Stimulated activated CD8-positive, alpha-beta memory T cell treated with anti-CD3 and anti-CD28 coated beads, Interleukin-2, amount 100 ng/mL, for 1 hour (primary cell): ENCODE measurements at regions not wholly inside any gene's neighbourhood (a gene's known extent, or its start where the extent isn't known, plus 50 kb on each side); places are given as distances from the start of the nearest gene placed in this dataset.
"Not testable (repeated sequence)": the region's sequence is repeated elsewhere in the genome, so short reads cannot be mapped to it uniquely, and the experiment has no call there.

Experiments
- DNase-seq, 2 donors: peaks; one replicate each; pipeline ENCODE4 v3.0.0-alpha.2; 2020; ENCODE audit warnings: low read depth in 2 of 2

GRCh38 chrX:74080165-74080564, 223.8 kb upstream of the ZCCHC13 start:
- no peak for DNase-seq

- DNase-seq = no peak
These were observed 213.4 kb upstream of the XIST start for GRCh38 chrX:74065831-74066390.

- DNase-seq = no peak
These were observed 211.1 kb upstream of the XIST start for GRCh38 chrX:74063426-74064155.

- DNase-seq = no peak
These were observed 209.4 kb upstream of the XIST start for GRCh38 chrX:74061879-74062278.

GRCh38 chrX:74049126-74049525, 196.6 kb upstream of the XIST start:
- DNase-seq = no peak

GRCh38 chrX:74034066-74034465, 181.6 kb upstream of the XIST start:
- DNase-seq = not testable (repeated sequence)

GRCh38 chrX:74031527-74031926, 179.0 kb upstream of the XIST start:
- DNase-seq = not testable (repeated sequence)

- not testable (repeated sequence) for DNase-seq
These were observed 178.3 kb upstream of the XIST start for GRCh38 chrX:74030766-74031165.

GRCh38 chrX:74025145-74025544, 172.6 kb upstream of the XIST start:
- DNase-seq = not testable (repeated sequence)

- no peak for DNase-seq
These were observed 170.7 kb upstream of the XIST start for GRCh38 chrX:74023203-74023602.

- no peak for DNase-seq
These were observed 165.7 kb upstream of the XIST start for GRCh38 chrX:74018253-74018652.

- DNase-seq = peak; percentile 16 to 38
These were observed 163.0 kb upstream of the XIST start for GRCh38 chrX:74015379-74016019.

- DNase-seq = no peak
These were observed 156.5 kb upstream of the XIST start for GRCh38 chrX:74009041-74009440.

- DNase-seq = no peak
These were observed 139.5 kb upstream of the XIST start for GRCh38 chrX:73992019-73992418.

- no peak for DNase-seq
These were observed 134.7 kb upstream of the XIST start for GRCh38 chrX:73987166-73987565.

- no peak for DNase-seq
These were observed 127.1 kb upstream of the XIST start for GRCh38 chrX:73979551-73980131.

- no peak for DNase-seq
These were observed 125.1 kb upstream of the XIST start for GRCh38 chrX:73977542-73978169.

GRCh38 chrX:73967461-73967860, 114.9 kb upstream of the XIST start:
- not testable (repeated sequence) for DNase-seq

GRCh38 chrX:73965833-73966232, 113.3 kb upstream of the XIST start:
- DNase-seq = no peak

- DNase-seq = no peak
These were observed 112.1 kb upstream of the XIST start for GRCh38 chrX:73964579-73964978.

- DNase-seq = no peak
These were observed 111.2 kb upstream of the XIST start for GRCh38 chrX:73963682-73964081.

- DNase-seq = no peak
These were observed 110.4 kb upstream of the XIST start for GRCh38 chrX:73962948-73963347.
